ENCODE measurements at regions not wholly inside any gene's neighbourhood (a gene's known extent, or its start where the extent isn't known, plus 50 kb on each side); places are given as distances from the start of the nearest gene placed in this dataset.

GRCh38 chr21:15520811-15521643 lies 208.8 kb upstream of the USP25 start:
- peak; percentile 39 for DNase-seq (ENCODE audit: low spot score)
- Histone ChIP-seq H3K4me2 (ENCODE audit: low read length) (no peak overlapping the region), H3K27ac (ENCODE audit: low read depth, low read length, poor library complexity, severe bottlenecking) (no peak overlapping the region), H3K79me2 (ENCODE audit: insufficient read depth, low read depth, low read length) (no peaks in the 10 kb centered on the region), H3K4me1 (ENCODE audit: insufficient read depth, low read length, poor library complexity, severe bottlenecking) (no peaks in the 10 kb centered on the region), H3K4me3 (ENCODE audit: low read depth, low read length, poor library complexity, severe bottlenecking) (no peak overlapping the region), H2AFZ (ENCODE audit: low read length) (peak overlapping the region; percentile 68), H3K36me3 (ENCODE audit: insufficient read depth, low read length) (no peaks in the 10 kb centered on the region; the same call in 1 of the 2 replicates), H3K9me2 (ENCODE audit: insufficient read depth, low read length) (no peaks in the 10 kb centered on the region), H4K20me1 (ENCODE audit: insufficient read depth, low read length) (no peaks in the 10 kb centered on the region), H3K9me3 (ENCODE audit: low read length) (peaks cover 15% of the 10 kb centered on the region; the same call in 1 of the 2 replicates)
- no TSS peak for BruUV-seq (replicated peaks)
- intact Hi-C loops (cut with micrococcal nuclease; ENCODE audit: unreplicated experiment): loop anchor here (10.0 kb wide), 1 partner anchor 64 kb away; no protein-coding TSS in a partner anchor
- TF ChIP-seq EZH2phosphoT487 (IDR thresholded peaks at IDR 0.05; ENCODE audit: borderline replicate concordance, low read depth, low read length) (no peak), CTCF (conservative IDR thresholded peaks at IDR 0.05; ENCODE audit: low read length) (peak; percentile 65)
- POLR2A ChIA-PET: interaction anchor here (0.5 to 3.7 kb wide), 6 partner anchors 8 to 845 kb away, joined by 3 to 21 read pairs (median 4); no protein-coding TSS in a partner anchor
- CTCF ChIA-PET (ENCODE audit: unreplicated experiment): interaction anchor here (0.9 to 1.3 kb wide), 2 partner anchors 13 to 31 kb away, joined by 3 to 4 read pairs; no protein-coding TSS in a partner anchor

GRCh38 chr21:15521644-15522001 lies 208.2 kb upstream of the USP25 start:
- no peak for TF ChIP-seq CTCF (conservative IDR thresholded peaks at IDR 0.05; ENCODE audit: low read length)
- BruUV-seq (replicated peaks): no TSS peak

More at GRCh38 chr21:15521644-15522001, 208.2 kb upstream of the USP25 start:
- no peaks in the 10 kb centered on the region for H3K4me1 ChIP-seq (ENCODE audit: insufficient read depth, low read length, poor library complexity, severe bottlenecking)
- ChIA-PET POLR2A (interaction anchor here (1.6 to 3.7 kb wide), 3 partner anchors 10 to 15 kb away, joined by 6 to 21 read pairs (median 6); no protein-coding TSS in a partner anchor), CTCF (ENCODE audit: unreplicated experiment) (interaction anchor here (0.9 to 1.3 kb wide), 2 partner anchors 12 to 30 kb away, joined by 3 to 4 read pairs; no protein-coding TSS in a partner anchor)
- H4K20me1 ChIP-seq (ENCODE audit: insufficient read depth, low read length): no peaks in the 10 kb centered on the region
- H2AFZ ChIP-seq (ENCODE audit: low read length): 0 out of 2 replicates have a peak overlapping the region, but pooled peaks have one; percentile 24
- H3K4me3 ChIP-seq (ENCODE audit: low read depth, low read length, poor library complexity, severe bottlenecking): no peak overlapping the region
- peak; percentile 12 for DNase-seq (ENCODE audit: low spot score)
- no peaks in the 10 kb centered on the region for H3K9me2 ChIP-seq (ENCODE audit: insufficient read depth, low read length)
- H3K36me3 ChIP-seq (ENCODE audit: insufficient read depth, low read length): no peaks in the 10 kb centered on the region; the same call in 1 of the 2 replicates
- H3K79me2 ChIP-seq (ENCODE audit: insufficient read depth, low read depth, low read length): no peaks in the 10 kb centered on the region
- H3K9me3 ChIP-seq (ENCODE audit: low read length): peaks cover 15% of the 10 kb centered on the region; the same call in 1 of the 2 replicates
- no peak overlapping the region for H3K4me2 ChIP-seq (ENCODE audit: low read length)
- no peak overlapping the region for H3K27ac ChIP-seq (ENCODE audit: low read depth, low read length, poor library complexity, severe bottlenecking)
- intact Hi-C loops (cut with micrococcal nuclease; ENCODE audit: unreplicated experiment): loop anchor here (10.0 kb wide), 1 partner anchor 63 kb away; no protein-coding TSS in a partner anchor

Data from OCI-LY7 (cell line).